ENCODE measurements at regions not wholly inside any gene's neighbourhood (a gene's known extent, or its start where the extent isn't known, plus 50 kb on each side); places are given as distances from the start of the nearest gene placed in this dataset.

- FAIRE-seq (no peak), DNase-seq (ENCODE audit: low read depth in 1 of 2, low spot score in 2 of 2) (no peak)
- H3K18ac ChIP-seq (ENCODE audit: extremely low read depth, low read length) = no peak overlapping the region
- ChIA-PET POLR2A (ENCODE audit: partially characterized antibody) (no interaction called here), CTCF (ENCODE audit: partially characterized antibody) (no interaction called here)
- H3K27ac ChIP-seq (ENCODE audit: low read depth, low read length) = no peak overlapping the region
- no peak overlapping the region for H2AK5ac ChIP-seq (ENCODE audit: low read depth, low read length)
- H3K36me3 ChIP-seq (ENCODE audit: control insufficient read depth in 2 of 4, insufficient read depth in 4 of 4, low read length in 3 of 4) = no peaks in the 10 kb centered on the region; a peak in 1 of 8 replicates
- no peak overlapping the region for H4K5ac ChIP-seq (ENCODE audit: insufficient read length, low read depth, low read length)
- H4K91ac ChIP-seq (replicated peaks; ENCODE audit: insufficient read length, low read length) = no peak overlapping the region
- H3K9ac ChIP-seq (replicated peaks in 1 of 4; ENCODE audit: extremely low read depth in 1 of 4, low read depth in 3 of 4, low read length in 3 of 4) = no peak overlapping the region
- H3K9me3 ChIP-seq (ENCODE audit: insufficient read depth in 2 of 2, low read depth in 1 of 2, low read length in 1 of 2) = no peaks in the 10 kb centered on the region
- 83% methylated on average over 8 of the region's 8 CpGs; no CpG with 5 or more reads in 1 of the 2 experiments for WGBS, 2 experiments (ENCODE audit: extremely low coverage in 1 of 2, insufficient coverage in 1 of 2, insufficient read length in 1 of 2, insufficient replicate concordance in 2 of 2, low coverage in 1 of 2, low lambda C conversion rate in 2 of 2, missing lambda C conversion rate in 1 of 2)
- H3K14ac ChIP-seq (ENCODE audit: insufficient read length) = no peak overlapping the region
- no peaks in the 10 kb centered on the region for H3K23me2 ChIP-seq (ENCODE audit: low read depth, low read length)
- H3K27me3 ChIP-seq (replicated peaks in 1 of 4; ENCODE audit: control insufficient read depth in 3 of 4, extremely low read depth in 1 of 4, insufficient read depth in 3 of 4, low read length in 3 of 4) = no peaks in the 10 kb centered on the region
- H3K4me1 ChIP-seq (replicated peaks in 1 of 4; ENCODE audit: control insufficient read depth in 3 of 4, insufficient read depth in 4 of 4, low read length in 3 of 4) = no peaks in the 10 kb centered on the region
- H3K56ac ChIP-seq (replicated peaks; ENCODE audit: insufficient read length, low read depth, low read length) = no peak overlapping the region
- no peaks in the 10 kb centered on the region for H3K79me1 ChIP-seq (ENCODE audit: low read depth, low read length)
- no peak overlapping the region for H3K4ac ChIP-seq (replicated peaks; ENCODE audit: insufficient read length, low read depth, low read length)
- no peak overlapping the region for H2BK120ac ChIP-seq (replicated peaks; ENCODE audit: low read depth, low read length)
- H3K4me3 ChIP-seq (ENCODE audit: extremely low read depth in 1 of 4, insufficient read depth in 2 of 4, low read depth in 3 of 4, low read length in 4 of 4) = no peak overlapping the region
- no peak overlapping the region for H3K4me2 ChIP-seq (ENCODE audit: insufficient read depth in 1 of 2, low read depth in 2 of 2, low read length in 2 of 2)
- no peak overlapping the region for H3K23ac ChIP-seq (ENCODE audit: insufficient read length)
- no peak overlapping the region for H2BK15ac ChIP-seq (ENCODE audit: low read length)
- no peak overlapping the region for H2BK12ac ChIP-seq (ENCODE audit: low read depth, low read length)
- H2BK5ac ChIP-seq (ENCODE audit: low read depth, low read length) = no peak overlapping the region
- H2BK20ac ChIP-seq (ENCODE audit: low read length) = no peak overlapping the region
- no peaks in the 10 kb centered on the region for H3K79me2 ChIP-seq (ENCODE audit: control insufficient read depth in 1 of 2, insufficient read depth in 2 of 2, low read length in 2 of 2)
- H4K20me1 ChIP-seq (replicated peaks in 1 of 2; ENCODE audit: control insufficient read depth in 1 of 2, insufficient read depth in 2 of 2, low read length in 2 of 2) = no peaks in the 10 kb centered on the region
- H2AFZ ChIP-seq (ENCODE audit: low read length) = no peak overlapping the region
- no peak overlapping the region for H4K8ac ChIP-seq (ENCODE audit: extremely low read depth, insufficient read depth, low read length)
- TF ChIP-seq JUN (IDR thresholded peaks at IDR 0.05; ENCODE audit: low read depth, low read length) (no peak), SIRT6 (IDR thresholded peaks at IDR 0.05; ENCODE audit: low read length) (no peak), BRCA1 (IDR thresholded peaks at IDR 0.05; ENCODE audit: low read depth, low read length) (no peak)
These were observed 140.5 kb upstream of the OPRM1 start for GRCh38 chr6:153898360-153899059.
